Stimulated activated naive CD8-positive, alpha-beta T cell treated with anti-CD3 and anti-CD28 coated beads, Interleukin-15, amount 100 ng/mL, for 72 hours (primary cell): ENCODE measurements at regions not wholly inside any gene's neighbourhood (a gene's known extent, or its start where the extent isn't known, plus 50 kb on each side); places are given as distances from the start of the nearest gene placed in this dataset.

Experiments used
- ATAC-seq: fragments of 150-1000 bp; cut with Tn5 transposase; 2 replicates; pipeline ENCODE4 v1.10.0; 2021; ENCODE audit warnings: mild to moderate bottlenecking, moderate library complexity
- DNase-seq, 2 donors: peaks; one replicate each; pipeline ENCODE4 v3.0.0; 2021 to 2022
- H3K27ac Mint-ChIP-seq, 2 donors: one replicate each; pipeline ENCODE4 v1.8.0; 2022; ENCODE audit warnings: mild to moderate bottlenecking in 2 of 2, mixed read lengths in 2 of 2, moderate library complexity in 2 of 2
- H3K27me3 Mint-ChIP-seq: one replicate; pipeline ENCODE4 v1.8.0; 2022; ENCODE audit warnings: mixed read lengths
- H3K4me1 Mint-ChIP-seq: one replicate; pipeline ENCODE4 v1.8.0; 2022; ENCODE audit warnings: mild to moderate bottlenecking, mixed read lengths
- H3K4me3 Mint-ChIP-seq, 2 donors: one replicate each; pipeline ENCODE4 v1.8.0; 2022; ENCODE audit warnings: mild to moderate bottlenecking in 2 of 2, mixed read lengths in 2 of 2, moderate library complexity in 1 of 2
- H3K9me3 Mint-ChIP-seq, 2 donors: one replicate each; pipeline ENCODE4 v1.8.0; 2022; ENCODE audit warnings: mixed read lengths in 2 of 2

- H3K27me3 Mint-ChIP-seq = no peaks in the 10 kb centered on the region
- no peak overlapping the region for H3K27ac Mint-ChIP-seq
- DNase-seq (no peak), ATAC-seq (no peak)
- H3K9me3 Mint-ChIP-seq = peaks cover 11 to 21% of the 10 kb centered on the region in 2 donors
- no peak overlapping the region for H3K4me3 Mint-ChIP-seq
- no peaks in the 10 kb centered on the region for H3K4me1 Mint-ChIP-seq
These were observed 202.9 kb upstream of the KIRREL3 start for GRCh38 chr11:127203490-127203889.

- no peaks in the 10 kb centered on the region for H3K4me1 Mint-ChIP-seq
- DNase-seq = no peak
- peaks cover 4 to 16% of the 10 kb centered on the region in 2 donors for H3K9me3 Mint-ChIP-seq
- ATAC-seq = no peak
- H3K27ac Mint-ChIP-seq = no peak overlapping the region
- no peak overlapping the region for H3K4me3 Mint-ChIP-seq
- H3K27me3 Mint-ChIP-seq = no peaks in the 10 kb centered on the region
These were observed 201.5 kb upstream of the KIRREL3 start for GRCh38 chr11:127202105-127202504.

- H3K9me3 Mint-ChIP-seq = no peaks in the 10 kb centered on the region
- no peak overlapping the region for H3K27ac Mint-ChIP-seq
- no peak overlapping the region for H3K4me3 Mint-ChIP-seq
- no peak for DNase-seq
- no peaks in the 10 kb centered on the region for H3K27me3 Mint-ChIP-seq
- H3K4me1 Mint-ChIP-seq = no peaks in the 10 kb centered on the region
- no peak for ATAC-seq
These were observed 198.8 kb upstream of the KIRREL3 start for GRCh38 chr11:127199306-127199801.

- Mint-ChIP-seq H3K27me3 (no peaks in the 10 kb centered on the region), H3K4me1 (no peaks in the 10 kb centered on the region), H3K4me3 (no peak overlapping the region), H3K27ac (no peak overlapping the region), H3K9me3 (no peaks in the 10 kb centered on the region)
- ATAC-seq = no peak
- DNase-seq = no peak
These were observed 195.0 kb upstream of the KIRREL3 start for GRCh38 chr11:127195501-127196120.

- Mint-ChIP-seq H3K27me3 (no peaks in the 10 kb centered on the region), H3K4me1 (no peaks in the 10 kb centered on the region), H3K4me3 (no peak overlapping the region), H3K27ac (no peak overlapping the region), H3K9me3 (no peaks in the 10 kb centered on the region)
- DNase-seq (no peak), ATAC-seq (no peak)
These were observed 194.0 kb upstream of the KIRREL3 start for GRCh38 chr11:127194521-127194920.

GRCh38 chr11:127193950-127194349 is 193.4 kb upstream of the KIRREL3 start:
- Mint-ChIP-seq H3K4me1 (no peaks in the 10 kb centered on the region), H3K9me3 (peaks cover 0 to 3% of the 10 kb centered on the region in 2 donors), H3K27ac (no peak overlapping the region), H3K27me3 (no peaks in the 10 kb centered on the region), H3K4me3 (no peak overlapping the region)
- DNase-seq = no peak
- ATAC-seq = no peak

GRCh38 chr11:127191689-127192088 is 191.1 kb upstream of the KIRREL3 start:
- DNase-seq (no peak), ATAC-seq (no peak)
- H3K27ac Mint-ChIP-seq = no peak overlapping the region
- peaks cover 6 to 13% of the 10 kb centered on the region in 2 donors for H3K9me3 Mint-ChIP-seq
- no peak overlapping the region for H3K4me3 Mint-ChIP-seq
- no peaks in the 10 kb centered on the region for H3K27me3 Mint-ChIP-seq
- H3K4me1 Mint-ChIP-seq = no peaks in the 10 kb centered on the region

GRCh38 chr11:127191261-127191660 is 190.7 kb upstream of the KIRREL3 start:
- ATAC-seq (no peak), DNase-seq (no peak)
- H3K4me3 Mint-ChIP-seq = no peak overlapping the region
- peaks cover 6 to 13% of the 10 kb centered on the region in 2 donors for H3K9me3 Mint-ChIP-seq
- no peaks in the 10 kb centered on the region for H3K4me1 Mint-ChIP-seq
- H3K27me3 Mint-ChIP-seq = no peaks in the 10 kb centered on the region
- H3K27ac Mint-ChIP-seq = no peak overlapping the region

- peak overlapping the region in 1 of 2 donors; percentile 24 for H3K27ac Mint-ChIP-seq
- ATAC-seq (no peak), DNase-seq (no peak)
- peaks cover 2 to 4% of the 10 kb centered on the region in 2 donors for H3K9me3 Mint-ChIP-seq
- H3K4me1 Mint-ChIP-seq = no peaks in the 10 kb centered on the region
- H3K27me3 Mint-ChIP-seq = no peaks in the 10 kb centered on the region
- H3K4me3 Mint-ChIP-seq = no peak overlapping the region
These were observed 182.1 kb upstream of the KIRREL3 start for GRCh38 chr11:127182586-127183203.

GRCh38 chr11:127157225-127157624 is 156.7 kb upstream of the KIRREL3 start:
- Mint-ChIP-seq H3K4me1 (no peaks in the 10 kb centered on the region), H3K4me3 (no peak overlapping the region), H3K27ac (no peak overlapping the region), H3K27me3 (no peaks in the 10 kb centered on the region), H3K9me3 (no peaks in the 10 kb centered on the region)
- peak; percentile 20 for ATAC-seq
- DNase-seq = no peak

- no peak overlapping the region for H3K4me3 Mint-ChIP-seq
These were observed 148.8 kb upstream of the KIRREL3 start for GRCh38 chr11:127149410-127149809.

DNA sequence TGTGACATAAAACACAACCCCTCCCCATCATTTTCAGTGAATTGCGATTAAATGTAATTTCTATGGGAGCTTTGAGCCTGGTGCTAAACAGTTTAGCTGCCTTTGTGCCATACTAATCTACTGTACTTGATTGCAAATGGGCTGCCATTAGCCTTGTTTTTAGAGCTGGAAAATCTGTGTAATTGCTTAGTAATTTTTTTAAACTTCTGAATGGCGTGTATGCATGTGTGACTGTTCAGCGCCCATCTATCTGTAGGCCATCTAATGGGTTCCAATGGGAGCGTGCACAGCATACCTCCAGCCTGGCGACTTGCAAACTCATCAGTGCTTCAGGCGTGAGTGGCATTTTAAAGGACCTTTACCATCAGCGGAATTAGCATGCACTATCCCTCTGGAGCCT is 142.7 kb upstream of the KIRREL3 start:
- ATAC-seq = no peak
- DNase-seq = no peak
- Mint-ChIP-seq H3K4me3 (no peak overlapping the region), H3K27me3 (no peaks in the 10 kb centered on the region), H3K27ac (no peak overlapping the region), H3K9me3 (no peaks in the 10 kb centered on the region), H3K4me1 (no peaks in the 10 kb centered on the region)

More at GRCh38 chr11:127149410-127149809, 148.8 kb upstream of the KIRREL3 start:
- DNase-seq (no peak), ATAC-seq (no peak)
- H3K9me3 Mint-ChIP-seq = no peaks in the 10 kb centered on the region
- no peaks in the 10 kb centered on the region for H3K27me3 Mint-ChIP-seq
- no peaks in the 10 kb centered on the region for H3K4me1 Mint-ChIP-seq
- no peak overlapping the region for H3K27ac Mint-ChIP-seq

GRCh38 chr11:127138613-127139012 is 138.0 kb upstream of the KIRREL3 start:
- DNase-seq (no peak), ATAC-seq (no peak)
- H3K4me1 Mint-ChIP-seq = no peaks in the 10 kb centered on the region
- no peaks in the 10 kb centered on the region for H3K27me3 Mint-ChIP-seq
- no peaks in the 10 kb centered on the region for H3K9me3 Mint-ChIP-seq
- no peak overlapping the region for H3K27ac Mint-ChIP-seq
- H3K4me3 Mint-ChIP-seq = no peak overlapping the region

DNA sequence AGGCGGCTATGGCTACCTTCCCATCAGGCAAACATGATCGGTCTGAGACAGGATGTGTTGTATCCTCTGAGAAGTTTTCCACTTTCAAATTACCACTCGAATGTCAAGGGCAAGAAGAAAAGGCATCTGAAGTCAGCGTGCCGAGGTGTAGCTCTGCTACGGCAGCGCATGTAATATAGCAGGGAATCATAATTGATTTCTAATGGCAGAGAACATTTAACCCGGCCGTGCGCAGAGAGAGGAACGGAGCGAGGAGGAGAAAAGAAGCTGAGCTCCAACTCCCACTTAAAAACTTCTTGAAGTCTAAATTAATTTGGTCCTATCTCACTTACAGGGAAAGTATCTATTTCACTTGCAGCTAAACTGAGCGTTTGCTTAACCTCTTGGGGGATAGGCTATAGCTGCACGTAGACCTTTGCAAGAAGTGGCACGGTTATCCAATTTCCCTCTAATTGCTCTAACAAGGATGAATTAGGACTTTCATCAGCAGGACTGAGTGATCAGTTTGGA is 137.3 kb upstream of the KIRREL3 start:
- H3K27me3 Mint-ChIP-seq = peaks cover 2% of the 10 kb centered on the region
- DNase-seq (no peak), ATAC-seq (no peak)
- no peak overlapping the region for H3K27ac Mint-ChIP-seq
- no peaks in the 10 kb centered on the region for H3K4me1 Mint-ChIP-seq
- H3K4me3 Mint-ChIP-seq = no peak overlapping the region
- H3K9me3 Mint-ChIP-seq = no peaks in the 10 kb centered on the region

DNA sequence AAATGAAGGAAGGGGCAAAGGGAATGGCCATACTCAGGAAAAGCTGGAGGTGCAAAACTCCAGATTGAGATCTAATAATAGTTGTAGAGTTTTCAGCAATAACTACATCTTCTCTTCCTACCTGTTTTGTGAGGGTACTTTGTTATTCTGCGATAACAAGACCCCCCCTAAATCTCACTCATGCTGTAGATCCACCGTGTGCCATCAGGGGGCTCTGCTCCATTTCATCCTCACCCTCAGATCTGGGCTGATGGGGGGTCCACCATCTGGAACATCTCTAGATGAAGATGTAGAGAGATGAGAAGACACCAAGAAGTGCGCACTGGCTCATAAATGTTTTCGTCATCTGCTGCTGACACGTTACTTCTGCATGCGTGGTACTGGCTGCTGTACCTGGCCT is 135.9 kb upstream of the KIRREL3 start:
- ATAC-seq (no peak), DNase-seq (no peak)
- H3K9me3 Mint-ChIP-seq = no peaks in the 10 kb centered on the region
- no peaks in the 10 kb centered on the region for H3K4me1 Mint-ChIP-seq
- peaks cover 6% of the 10 kb centered on the region for H3K27me3 Mint-ChIP-seq
- no peak overlapping the region for H3K4me3 Mint-ChIP-seq
- no peak overlapping the region for H3K27ac Mint-ChIP-seq

GRCh38 chr11:127135256-127135655 is 134.7 kb upstream of the KIRREL3 start:
- Mint-ChIP-seq H3K27ac (no peak overlapping the region), H3K27me3 (peaks cover 6% of the 10 kb centered on the region), H3K4me1 (no peaks in the 10 kb centered on the region), H3K4me3 (no peak overlapping the region), H3K9me3 (no peaks in the 10 kb centered on the region)
- DNase-seq = no peak
- ATAC-seq = no peak
